ENCODE measurements at regions not wholly inside any gene's neighbourhood (a gene's known extent, or its start where the extent isn't known, plus 50 kb on each side); places are given as distances from the start of the nearest gene placed in this dataset.

DNA sequence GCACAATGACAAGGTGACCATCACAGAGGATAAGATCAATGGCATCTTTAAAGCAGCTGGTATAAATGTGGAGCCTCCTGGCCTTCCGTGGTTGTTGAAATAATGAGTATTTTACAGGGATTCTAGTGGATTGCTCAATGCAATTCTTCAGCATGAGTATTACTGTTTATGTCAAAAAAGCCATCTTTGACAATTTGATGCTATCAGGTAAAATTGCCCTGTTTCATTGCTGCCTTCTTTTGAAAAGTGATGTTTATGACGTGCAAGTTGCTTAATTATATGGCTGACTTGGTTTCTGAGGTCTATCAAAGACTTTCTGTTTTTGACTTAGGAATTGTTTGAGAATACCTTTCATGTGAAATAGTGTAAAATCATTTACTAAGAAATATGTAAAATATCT is 237.2 kb downstream of the PARP8 start:
- no peaks in the 10 kb centered on the region for H4K20me1 ChIP-seq (replicated peaks; ENCODE audit: control insufficient read depth, extremely low read depth, insufficient read depth, low read length)
- no peaks in the 10 kb centered on the region for H3K4me1 ChIP-seq (ENCODE audit: control insufficient read depth, extremely low read depth, insufficient read depth, low read length)
- POLR2A ChIA-PET = no interaction called here
- H3K4me3 ChIP-seq (replicated peaks in 1 of 3; ENCODE audit: insufficient read depth in 1 of 3, low read depth in 1 of 3, low read length in 3 of 3) = no peak overlapping the region
- no peak for TF ChIP-seq FOS (IDR thresholded peaks at IDR 0.05; ENCODE audit: borderline replicate concordance, insufficient read depth, low read length)
- TF ChIP-seq POLR2AphosphoS5 (IDR thresholded peaks at IDR 0.05; ENCODE audit: insufficient read depth, low read depth, low read length) = no peak
- TF ChIP-seq GATA2 (IDR thresholded peaks at IDR 0.05; ENCODE audit: insufficient read depth, insufficient read length, low read depth, low read length) = no peak
- TF ChIP-seq, protein P1, sequence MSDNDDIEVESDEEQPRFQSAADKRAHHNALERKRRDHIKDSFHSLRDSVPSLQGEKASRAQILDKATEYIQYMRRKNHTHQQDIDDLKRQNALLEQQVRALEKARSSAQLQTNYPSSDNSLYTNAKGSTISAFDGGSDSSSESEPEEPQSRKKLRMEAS (IDR thresholded peaks at IDR 0.05; ENCODE audit: insufficient read depth, insufficient read length) = no peak
- no peak for TF ChIP-seq POLR2A (IDR thresholded peaks at IDR 0.05; ENCODE audit: low read depth, low read length)
- TF ChIP-seq MYC (IDR thresholded peaks at IDR 0.05; ENCODE audit: low read depth, low read length) = no peak
- TF ChIP-seq EZH2 (IDR thresholded peaks at IDR 0.05; ENCODE audit: borderline replicate concordance, low read depth, low read length, severe bottlenecking) = no peak
- TF ChIP-seq JUN (IDR thresholded peaks at IDR 0.05; ENCODE audit: borderline replicate concordance, insufficient read depth, insufficient read length, low read depth) = no peak
- TF ChIP-seq, protein P2, sequence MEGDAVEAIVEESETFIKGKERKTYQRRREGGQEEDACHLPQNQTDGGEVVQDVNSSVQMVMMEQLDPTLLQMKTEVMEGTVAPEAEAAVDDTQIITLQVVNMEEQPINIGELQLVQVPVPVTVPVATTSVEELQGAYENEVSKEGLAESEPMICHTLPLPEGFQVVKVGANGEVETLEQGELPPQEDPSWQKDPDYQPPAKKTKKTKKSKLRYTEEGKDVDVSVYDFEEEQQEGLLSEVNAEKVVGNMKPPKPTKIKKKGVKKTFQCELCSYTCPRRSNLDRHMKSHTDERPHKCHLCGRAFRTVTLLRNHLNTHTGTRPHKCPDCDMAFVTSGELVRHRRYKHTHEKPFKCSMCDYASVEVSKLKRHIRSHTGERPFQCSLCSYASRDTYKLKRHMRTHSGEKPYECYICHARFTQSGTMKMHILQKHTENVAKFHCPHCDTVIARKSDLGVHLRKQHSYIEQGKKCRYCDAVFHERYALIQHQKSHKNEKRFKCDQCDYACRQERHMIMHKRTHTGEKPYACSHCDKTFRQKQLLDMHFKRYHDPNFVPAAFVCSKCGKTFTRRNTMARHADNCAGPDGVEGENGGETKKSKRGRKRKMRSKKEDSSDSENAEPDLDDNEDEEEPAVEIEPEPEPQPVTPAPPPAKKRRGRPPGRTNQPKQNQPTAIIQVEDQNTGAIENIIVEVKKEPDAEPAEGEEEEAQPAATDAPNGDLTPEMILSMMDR (IDR thresholded peaks at IDR 0.05; ENCODE audit: extremely low read depth in 1 of 2, insufficient read depth in 1 of 2, low read depth in 1 of 2, low read length in 2 of 2) = no peak
- no peaks in the 10 kb centered on the region for H3K79me2 ChIP-seq (ENCODE audit: control insufficient read depth, insufficient read depth, low read length)
- CTCF ChIA-PET = no interaction called here
- peaks cover 2% of the 10 kb centered on the region for H3K9me3 ChIP-seq (replicated peaks; ENCODE audit: control insufficient read depth, insufficient read depth, low read length)
- dilution Hi-C loops (cut with MboI; ENCODE audit: extremely low pct_ligation_motif_present, low sequenced_read_pairs) = no loop called here
- no peak for FAIRE-seq
- H3K9ac ChIP-seq (replicated peaks; ENCODE audit: extremely low read depth, insufficient read depth, low read length) = no peak overlapping the region
- DNase-seq (ENCODE audit: low read depth, low spot score) = no peak
- no peaks in the 10 kb centered on the region for H3K9me1 ChIP-seq (replicated peaks; ENCODE audit: control insufficient read depth, extremely low read depth, insufficient read depth, low read length)
- intact Hi-C loops (cut with micrococcal nuclease) = no loop called here
- no TSS peak for BruUV-seq (replicated peaks)
- H3K27me3 ChIP-seq (ENCODE audit: control insufficient read depth in 2 of 2, insufficient read depth in 2 of 2, low read length in 2 of 2) = no peaks in the 10 kb centered on the region
- H2AFZ ChIP-seq (ENCODE audit: low read depth, low read length) = no peak overlapping the region
- H3K27ac ChIP-seq (ENCODE audit: insufficient read depth, low read depth, low read length) = no peak overlapping the region
- no peaks in the 10 kb centered on the region for H3K36me3 ChIP-seq (ENCODE audit: control insufficient read depth in 2 of 2, extremely low read depth in 1 of 2, insufficient read depth in 2 of 2, low read length in 2 of 2)
- H3K4me2 ChIP-seq (ENCODE audit: insufficient read depth, low read length) = no peak overlapping the region

Measured in endothelial cell of umbilical vein (primary cell).